GM21576 (cell line): ENCODE measurements at regions not wholly inside any gene's neighbourhood (a gene's known extent, or its start where the extent isn't known, plus 50 kb on each side); places are given as distances from the start of the nearest gene placed in this dataset.

Experiments
- ATAC-seq: cut with Tn5 transposase; IDR thresholded peaks from one replicate; pipeline ENCODE4 v1.9.1; 2021; ENCODE audit warnings: mild to moderate bottlenecking, moderate library complexity; ENCODE audit not compliant: unreplicated experiment

DNA sequence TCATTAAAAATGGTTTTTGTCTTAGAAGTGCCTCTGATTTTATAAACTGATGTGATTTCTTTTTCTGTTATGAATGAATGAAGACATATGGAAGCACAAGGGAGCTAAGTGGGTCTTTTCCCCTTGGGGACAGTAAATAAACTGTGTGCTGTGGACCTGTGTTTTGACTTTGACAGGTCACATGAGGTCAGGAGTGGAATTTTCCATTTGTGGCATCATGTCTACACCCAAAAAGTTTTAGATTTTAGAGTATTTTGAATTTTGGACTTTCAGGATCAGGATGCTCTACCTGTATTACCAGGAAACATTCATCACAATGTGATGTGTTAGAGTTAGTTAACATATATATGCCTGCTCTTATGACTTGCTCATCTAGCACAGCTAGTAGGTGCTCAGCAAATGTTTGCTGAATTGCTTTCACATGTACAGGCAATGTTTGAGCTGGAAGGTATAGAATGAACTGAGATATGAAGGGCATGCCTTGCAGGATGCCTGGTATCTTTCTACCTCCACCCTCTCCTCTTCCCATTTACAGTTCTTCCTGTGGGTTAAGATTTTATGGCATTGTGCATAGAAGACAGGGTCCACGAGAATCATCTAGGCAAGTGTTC lies 73.2 kb upstream of the NR3C1 start:
- no peak for ATAC-seq

DNA sequence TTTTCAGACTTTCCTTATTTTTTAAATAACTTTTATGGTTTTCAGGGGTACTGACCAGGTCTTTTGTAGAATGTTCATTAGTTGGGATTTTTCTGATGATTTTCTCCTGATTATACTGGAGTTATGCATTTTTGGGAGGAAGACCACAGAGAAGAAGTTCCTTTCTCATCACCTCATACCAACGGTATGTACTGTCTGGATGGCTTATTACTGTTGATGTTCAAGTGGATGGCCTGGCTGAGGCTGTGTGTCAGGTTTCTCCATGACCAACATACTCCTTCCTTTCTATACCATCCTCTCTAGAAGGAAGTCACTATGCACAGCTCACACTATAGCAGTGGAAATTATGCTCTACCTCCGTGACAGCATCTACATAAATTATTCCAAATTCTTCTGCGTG lies 71.1 kb upstream of the NR3C1 start:
- ATAC-seq = no peak

DNA sequence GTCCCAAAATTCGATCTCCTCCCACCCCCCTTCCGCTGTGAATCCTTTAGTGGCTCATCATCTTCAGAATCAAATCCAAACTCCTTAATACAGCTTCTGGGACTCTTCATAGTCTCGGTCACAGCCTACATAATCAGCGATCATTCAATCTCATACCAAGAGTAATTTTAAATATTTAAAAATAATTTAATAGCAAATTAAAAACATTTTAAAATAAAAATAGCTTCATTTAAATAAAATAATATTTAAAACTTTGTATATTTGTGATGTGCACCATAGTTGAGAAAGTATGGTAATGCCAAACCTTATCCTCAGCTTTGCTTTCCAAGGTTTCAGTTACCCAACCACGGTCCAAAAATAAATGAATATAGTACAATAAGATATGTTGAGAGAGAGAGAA lies 70.0 kb upstream of the NR3C1 start:
- no peak for ATAC-seq

DNA sequence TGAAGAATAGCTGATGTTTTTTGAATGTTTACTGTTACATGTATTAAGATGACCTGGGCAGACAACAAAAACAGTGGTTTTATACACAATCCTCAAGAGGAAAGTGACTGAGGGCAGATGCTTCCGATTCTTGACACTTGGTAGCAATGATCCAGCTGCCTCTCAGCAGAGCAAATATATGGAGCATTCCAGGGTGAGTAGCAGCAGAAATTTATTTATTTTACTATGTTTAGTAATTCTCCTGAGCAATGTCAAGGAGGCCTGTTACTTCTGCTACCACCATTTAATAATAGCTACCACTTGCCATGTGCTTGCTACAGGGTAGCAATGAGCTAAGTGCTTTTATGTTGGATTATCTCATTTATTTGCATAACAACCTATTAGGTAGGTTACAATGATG lies 69.1 kb upstream of the NR3C1 start:
- ATAC-seq = no peak

DNA sequence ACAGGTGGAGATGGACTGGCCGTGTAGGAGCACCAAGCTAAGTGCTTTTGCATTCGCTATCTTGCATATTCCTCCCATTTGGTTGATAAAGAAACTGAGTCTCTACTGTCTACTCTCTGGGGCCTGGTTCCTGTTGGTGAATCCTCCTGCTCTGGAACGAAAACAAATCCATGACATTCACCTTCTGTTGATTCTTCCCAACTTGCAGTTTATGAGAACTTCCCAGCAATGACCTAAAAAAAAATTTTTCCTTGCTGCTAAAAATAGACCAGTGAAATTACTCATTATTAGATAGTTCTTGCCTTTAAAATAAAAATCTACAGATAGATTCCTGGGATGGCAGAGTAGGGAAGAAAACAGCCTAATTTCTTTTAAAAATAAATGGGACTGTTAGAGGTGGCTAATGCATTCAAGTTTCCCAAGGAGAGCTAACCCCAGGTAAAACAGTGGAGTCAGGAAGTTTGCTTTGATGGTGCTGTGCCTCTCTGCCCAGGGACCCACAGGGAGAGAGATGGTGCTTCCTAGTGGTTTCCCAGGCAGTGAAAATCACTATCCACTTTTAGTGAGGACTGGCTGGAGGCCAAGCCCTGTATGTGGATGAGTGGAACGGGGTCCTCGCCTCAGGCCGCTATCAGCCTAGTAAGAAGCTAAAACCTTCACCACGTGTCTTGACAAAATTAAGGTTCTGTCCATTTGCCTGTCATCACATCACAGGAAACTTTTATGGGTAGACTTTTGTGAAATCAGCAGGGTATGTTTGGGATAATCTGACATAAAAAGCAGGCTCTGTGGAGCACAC lies 68.4 kb upstream of the NR3C1 start:
- ATAC-seq = no peak

DNA sequence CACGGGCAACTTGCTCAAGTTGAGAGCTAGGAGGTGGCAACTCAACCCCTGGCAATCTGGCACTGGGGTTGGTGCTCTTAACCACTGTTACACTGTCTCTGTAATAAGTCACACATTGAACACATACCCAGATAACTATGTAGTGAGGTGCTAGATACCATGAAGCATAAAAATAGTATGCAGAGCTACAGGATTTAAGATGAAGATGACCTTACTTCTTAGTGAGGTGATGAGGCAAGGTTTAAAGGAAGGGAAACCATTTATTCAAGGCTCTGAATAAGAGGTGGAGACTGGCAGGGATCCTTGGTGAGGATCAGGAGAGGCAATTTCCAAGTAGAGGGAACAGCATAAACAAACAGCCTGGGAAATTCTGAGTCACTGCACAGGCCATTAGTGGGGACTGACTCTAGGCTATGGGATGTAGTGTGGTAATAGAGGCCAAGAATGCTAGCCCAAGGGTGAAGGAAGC lies 67.6 kb upstream of the NR3C1 start:
- no peak for ATAC-seq

DNA sequence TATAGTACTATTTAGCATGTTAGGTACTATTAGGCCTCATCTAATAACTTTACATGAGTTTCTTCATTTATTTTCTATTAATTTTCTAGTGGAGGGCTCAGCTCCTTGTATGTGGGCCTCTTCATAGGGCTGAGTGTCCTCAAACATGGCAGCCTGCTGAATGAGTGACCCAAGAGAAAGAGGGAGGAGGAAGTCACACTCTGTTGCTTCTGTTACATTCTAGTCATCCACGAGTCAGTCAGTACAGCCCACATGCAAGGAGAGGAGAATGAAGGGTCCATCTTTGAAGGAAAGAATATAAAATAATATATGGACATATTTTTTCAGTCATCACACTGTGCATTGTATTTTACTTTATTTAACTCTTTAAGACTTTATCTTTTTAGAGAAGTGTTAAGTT lies 66.6 kb upstream of the NR3C1 start:
- ATAC-seq = no peak

DNA sequence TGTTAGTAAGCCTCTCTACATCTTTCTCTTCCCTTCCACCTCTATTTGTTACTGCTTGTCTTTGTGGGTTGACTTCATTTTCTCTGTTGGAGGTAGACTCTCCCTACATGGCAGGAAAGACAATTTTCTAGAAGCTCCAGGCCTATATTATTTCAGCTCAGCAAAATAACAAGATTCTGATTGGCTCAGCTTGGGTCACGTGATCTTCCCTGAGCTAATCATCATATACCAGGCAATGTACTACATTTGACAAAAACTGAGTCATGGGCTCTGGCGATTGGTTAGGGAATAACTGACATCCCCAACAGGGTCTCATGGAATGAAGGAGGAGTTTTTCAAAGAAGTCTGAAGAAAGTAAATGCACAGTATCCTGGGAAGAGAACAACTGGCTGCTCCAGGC lies 65.6 kb upstream of the NR3C1 start:
- ATAC-seq = no peak

DNA sequence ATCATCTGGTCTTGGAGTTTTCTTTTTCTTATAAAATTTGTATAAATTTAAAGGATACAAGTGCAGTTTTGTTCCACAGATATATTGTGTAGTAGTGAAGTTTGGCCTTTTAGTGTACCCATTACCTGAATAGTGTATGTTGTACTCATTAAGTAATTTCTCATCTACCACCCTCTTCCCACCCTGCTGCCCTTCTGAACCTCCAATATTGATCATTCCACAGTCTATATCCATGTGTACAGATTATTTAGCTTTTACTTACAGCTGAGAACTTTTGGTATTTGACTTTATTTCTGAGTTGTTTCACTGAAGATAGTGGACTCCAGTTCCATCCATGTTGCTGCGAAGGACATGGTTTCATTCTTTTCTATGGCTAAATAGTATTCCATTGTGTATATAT lies 63.1 kb upstream of the NR3C1 start:
- ATAC-seq = no peak

DNA sequence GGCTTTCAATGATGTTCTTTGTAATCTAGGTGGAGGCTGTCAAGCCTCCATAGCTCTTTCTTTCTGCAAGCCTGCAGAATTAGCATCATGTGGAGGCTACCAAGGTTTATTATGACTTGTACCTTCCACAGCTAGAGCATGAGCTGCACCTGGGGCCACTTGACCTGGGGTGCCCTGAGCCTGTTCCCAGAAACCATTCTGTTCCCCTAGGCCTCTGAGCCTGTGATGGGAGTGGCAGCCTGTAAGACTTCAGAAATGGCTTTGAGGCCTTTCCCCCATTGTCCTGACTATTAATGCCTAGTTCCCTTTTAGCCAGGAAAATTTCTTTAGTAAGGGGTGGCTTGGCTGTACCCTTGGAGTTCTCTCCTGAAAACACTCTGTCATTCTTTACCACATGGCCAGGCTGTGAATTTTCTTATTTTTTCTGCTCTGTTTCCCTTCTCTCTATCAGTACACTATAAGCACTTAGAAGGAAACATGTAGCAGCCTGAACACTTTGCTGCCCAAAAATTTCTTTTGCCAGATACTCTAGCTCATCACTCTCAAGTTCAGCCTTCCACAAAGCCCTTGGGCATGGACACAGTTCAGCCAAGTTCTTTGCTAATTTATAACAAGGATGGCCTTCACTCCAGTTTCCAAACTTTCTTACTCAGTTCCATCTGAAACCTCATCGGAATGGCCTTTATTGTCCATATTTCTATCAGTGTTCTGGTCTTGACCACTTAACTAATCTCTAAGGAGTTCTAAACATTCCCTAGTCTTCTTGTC lies 61.4 kb upstream of the NR3C1 start:
- no peak for ATAC-seq

DNA sequence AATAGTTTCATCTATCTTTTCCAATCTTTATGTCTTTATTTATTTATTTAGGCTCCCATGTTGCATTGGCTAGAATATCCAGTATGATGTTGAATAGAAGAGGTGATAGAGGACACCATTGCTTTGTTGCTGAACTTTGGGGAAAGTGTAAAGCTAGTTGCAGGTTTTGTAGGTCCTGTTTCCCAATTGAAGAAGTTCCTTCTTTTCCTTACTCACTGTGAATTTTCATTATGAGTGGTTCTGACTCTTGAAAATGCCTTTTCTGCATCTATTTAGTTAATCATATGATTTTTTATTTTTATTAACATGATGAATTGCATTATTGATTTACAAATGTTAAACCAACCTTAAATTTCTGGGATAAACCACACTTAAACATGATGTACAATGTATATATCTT lies 58.9 kb upstream of the NR3C1 start:
- ATAC-seq = no peak

DNA sequence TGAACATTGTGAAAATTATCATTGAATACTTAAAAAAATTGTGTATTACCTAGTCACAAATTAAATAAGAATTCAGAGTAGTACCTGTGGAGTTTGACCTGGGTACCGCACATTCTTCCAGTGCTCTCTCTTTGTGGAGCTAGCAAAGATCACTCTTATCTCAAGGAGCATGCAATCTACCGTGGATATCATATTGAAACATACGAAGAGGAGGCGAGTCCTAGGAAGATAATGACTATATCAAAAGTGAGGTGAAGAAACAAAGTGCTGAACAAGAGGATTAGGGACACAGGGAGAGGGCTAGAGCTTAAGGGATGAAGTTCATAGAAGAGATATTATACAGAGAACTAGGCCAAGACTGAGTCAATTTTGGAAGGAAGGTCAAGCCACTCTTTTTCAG lies 55.9 kb upstream of the NR3C1 start:
- no peak for ATAC-seq

DNA sequence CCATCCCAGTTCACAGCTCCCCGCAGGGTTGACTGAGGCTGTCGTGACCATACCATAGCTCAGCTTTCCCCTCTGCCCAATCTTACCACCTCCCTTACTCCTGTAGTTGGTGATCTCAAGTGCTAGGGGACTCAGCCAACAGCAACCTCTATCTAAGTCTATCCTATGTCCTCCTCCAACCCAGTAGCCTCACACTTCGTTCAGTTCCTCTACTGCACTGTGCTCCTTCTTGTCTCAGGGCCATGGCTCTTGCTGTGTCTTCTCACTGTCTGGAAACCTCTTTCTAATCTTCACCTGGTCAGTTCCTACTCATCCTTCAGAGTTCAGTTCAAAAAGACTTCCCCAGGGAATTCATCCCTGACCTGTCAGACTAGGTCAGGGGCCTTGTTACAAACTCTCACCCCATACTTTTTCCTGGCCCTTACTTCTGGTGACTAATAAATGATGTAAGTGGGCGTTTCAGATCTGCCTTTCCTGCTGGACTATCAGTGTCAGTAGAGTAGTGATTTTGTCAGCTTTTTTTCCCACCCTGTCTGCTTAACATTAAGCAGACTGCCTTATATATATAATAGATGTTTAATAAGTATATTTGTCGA lies 53.6 kb upstream of the NR3C1 start:
- no peak for ATAC-seq

DNA sequence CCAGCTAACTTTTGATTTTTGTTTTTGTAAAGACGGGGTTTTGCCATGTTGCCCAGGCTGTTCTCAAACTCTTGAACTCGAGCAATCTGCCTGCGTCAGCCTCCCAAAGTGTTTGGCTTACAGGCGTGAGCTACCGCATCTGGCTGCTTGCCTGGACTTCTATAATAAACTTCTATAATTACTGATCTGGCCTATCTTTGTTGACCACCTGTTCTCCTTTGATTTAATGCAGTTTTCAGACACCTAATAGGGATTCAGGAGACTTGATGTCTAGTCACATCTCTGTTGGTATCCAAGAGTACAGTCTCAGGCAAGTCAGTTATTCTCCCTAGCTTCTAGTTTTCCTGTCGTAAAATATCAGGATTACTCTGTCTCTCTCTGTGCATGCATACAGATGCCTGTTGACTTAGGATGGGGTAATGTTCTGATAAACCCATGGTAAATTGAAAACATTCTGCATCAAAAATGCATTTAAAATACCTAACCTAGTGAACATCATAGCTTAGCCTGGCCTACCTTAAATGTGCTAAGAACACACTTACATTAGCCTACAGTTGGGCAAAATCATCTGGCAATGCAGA lies 51.5 kb upstream of the NR3C1 start:
- ATAC-seq = no peak

DNA sequence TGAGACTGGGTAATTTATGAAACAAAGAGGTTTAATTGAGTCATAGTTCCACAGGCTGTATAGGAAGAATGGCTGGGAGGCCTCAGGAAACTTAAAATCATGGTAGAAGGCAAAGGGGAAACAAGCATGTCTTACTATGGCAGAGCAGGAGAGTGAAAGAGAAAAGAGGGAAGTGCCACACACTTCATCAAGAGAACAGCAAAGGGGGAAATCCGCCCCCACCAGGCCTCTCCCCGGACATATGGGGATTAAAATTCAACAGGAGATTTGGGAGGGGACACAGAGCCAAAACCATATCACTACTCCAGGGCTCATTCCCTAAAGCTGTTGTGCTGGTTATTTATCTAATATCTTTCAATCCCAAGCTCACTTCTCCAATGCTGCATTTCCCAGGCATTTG lies 50.2 kb upstream of the NR3C1 start:
- no peak for ATAC-seq
